Skeletal muscle tissue (tissue), 3 donors: ENCODE measurements at regions not wholly inside any gene's neighbourhood (a gene's known extent, or its start where the extent isn't known, plus 50 kb on each side); places are given as distances from the start of the nearest gene placed in this dataset.

Experiments
- H3K27ac ChIP-seq: one replicate; pipeline ENCODE4 v1.7.0; 2013; ENCODE audit warnings: mild to moderate bottlenecking, low read depth, low read length, inconsistent platforms
- H3K27me3 ChIP-seq, 3 donors: one replicate each; pipeline ENCODE4 v1.7.0; 2013; ENCODE audit warnings: low read length in 3 of 3; ENCODE audit not compliant: control insufficient read depth in 3 of 3, insufficient read depth in 3 of 3
- H3K36me3 ChIP-seq, 3 donors: one replicate each; pipeline ENCODE4 v1.7.0; 2013; ENCODE audit warnings: low read length in 3 of 3; ENCODE audit not compliant: control insufficient read depth in 3 of 3, insufficient read depth in 3 of 3
- H3K4me1 ChIP-seq, 3 donors: one replicate each; pipeline ENCODE4 v1.7.0; 2013; ENCODE audit warnings: low read length in 3 of 3, mild to moderate bottlenecking in 3 of 3; ENCODE audit not compliant: control insufficient read depth in 3 of 3, insufficient read depth in 3 of 3
- H3K4me3 ChIP-seq, 3 donors: one replicate each; pipeline ENCODE4 v1.7.0; 2013; ENCODE audit warnings: low read length in 3 of 3
- H3K9ac ChIP-seq, 3 donors: one replicate each; pipeline ENCODE4 v1.7.0; 2013; ENCODE audit warnings: low read length in 3 of 3, mild to moderate bottlenecking in 3 of 3, moderate library complexity in 2 of 3, low read depth in 1 of 3
- H3K9me3 ChIP-seq, 3 donors: one replicate each; pipeline ENCODE4 v1.7.0; 2013; ENCODE audit warnings: low read length in 3 of 3; ENCODE audit not compliant: control insufficient read depth in 3 of 3
- donor health status: Osteomylitis.

- no peaks in the 10 kb centered on the region for H3K36me3 ChIP-seq
- peaks cover 0 to 4% (median 2%) of the 10 kb centered on the region in 3 donors for H3K9me3 ChIP-seq
- H3K4me1 ChIP-seq: no peaks in the 10 kb centered on the region
- no peak overlapping the region for H3K27ac ChIP-seq
- H3K9ac ChIP-seq: no peak overlapping the region
- no peak overlapping the region for H3K4me3 ChIP-seq
- H3K27me3 ChIP-seq: no peaks in the 10 kb centered on the region
These were observed 82.8 kb upstream of the ZNF32 start for GRCh38 chr10:43731486-43731885.

GRCh38 chr10:43728425-43728824 is 79.7 kb upstream of the ZNF32 start:
- Histone ChIP-seq H3K9ac (no peak overlapping the region), H3K9me3 (peaks cover 0 to 4% (median 2%) of the 10 kb centered on the region in 3 donors)

GRCh38 chr10:43727935-43728334 is 79.3 kb upstream of the ZNF32 start:
- H3K9ac ChIP-seq: no peak overlapping the region
- H3K4me3 ChIP-seq: no peak overlapping the region
- peaks cover 0 to 4% (median 2%) of the 10 kb centered on the region in 3 donors for H3K9me3 ChIP-seq
- H3K4me1 ChIP-seq: no peaks in the 10 kb centered on the region
- H3K27ac ChIP-seq: no peak overlapping the region
- H3K36me3 ChIP-seq: no peaks in the 10 kb centered on the region
- no peaks in the 10 kb centered on the region for H3K27me3 ChIP-seq

More at GRCh38 chr10:43728425-43728824, 79.7 kb upstream of the ZNF32 start:
- no peaks in the 10 kb centered on the region for H3K4me1 ChIP-seq
- no peaks in the 10 kb centered on the region for H3K27me3 ChIP-seq
- no peak overlapping the region for H3K27ac ChIP-seq
- H3K4me3 ChIP-seq: no peak overlapping the region
- no peaks in the 10 kb centered on the region for H3K36me3 ChIP-seq

- Histone ChIP-seq H3K27ac (no peak overlapping the region), H3K36me3 (no peaks in the 10 kb centered on the region)
These were observed 66.7 kb upstream of the ZNF32 start for GRCh38 chr10:43715334-43715733.

GRCh38 chr10:43712821-43713584 is 64.3 kb upstream of the ZNF32 start:
- no peaks in the 10 kb centered on the region for H3K27me3 ChIP-seq
- peaks cover 0 to 6% (median 0%) of the 10 kb centered on the region in 3 donors for H3K4me1 ChIP-seq
- no peak overlapping the region for H3K27ac ChIP-seq
- no peak overlapping the region for H3K9ac ChIP-seq
- H3K36me3 ChIP-seq: no peaks in the 10 kb centered on the region
- H3K4me3 ChIP-seq: no peak overlapping the region
- H3K9me3 ChIP-seq: no peaks in the 10 kb centered on the region

More at GRCh38 chr10:43715334-43715733, 66.7 kb upstream of the ZNF32 start:
- Histone ChIP-seq H3K4me3 (no peak overlapping the region), H3K9ac (no peak overlapping the region), H3K4me1 (no peaks in the 10 kb centered on the region), H3K9me3 (no peaks in the 10 kb centered on the region), H3K27me3 (no peaks in the 10 kb centered on the region)

- Histone ChIP-seq H3K4me1 (peaks cover 0 to 10% (median 3%) of the 10 kb centered on the region in 3 donors), H3K9ac (no peak overlapping the region), H3K36me3 (no peaks in the 10 kb centered on the region), H3K27me3 (no peaks in the 10 kb centered on the region), H3K9me3 (no peaks in the 10 kb centered on the region), H3K27ac (no peak overlapping the region), H3K4me3 (no peak overlapping the region)
These were observed 62.2 kb upstream of the ZNF32 start for GRCh38 chr10:43710772-43711471.

- Histone ChIP-seq H3K9ac (no peak overlapping the region), H3K27me3 (no peaks in the 10 kb centered on the region), H3K27ac (peak overlapping the region; percentile 47)
These were observed 59.6 kb upstream of the ZNF32 start for GRCh38 chr10:43708262-43708661.

GRCh38 chr10:43707770-43708169 is 59.1 kb upstream of the ZNF32 start:
- no peaks in the 10 kb centered on the region for H3K9me3 ChIP-seq
- no peaks in the 10 kb centered on the region for H3K27me3 ChIP-seq
- peaks cover 0 to 14% (median 3%) of the 10 kb centered on the region in 3 donors for H3K4me1 ChIP-seq
- H3K36me3 ChIP-seq: no peaks in the 10 kb centered on the region
- H3K4me3 ChIP-seq: no peak overlapping the region
- peak overlapping the region in 1 of 3 donors; percentile 16 for H3K9ac ChIP-seq
- H3K27ac ChIP-seq: peak overlapping the region; percentile 15

More at GRCh38 chr10:43708262-43708661, 59.6 kb upstream of the ZNF32 start:
- Histone ChIP-seq H3K9me3 (no peaks in the 10 kb centered on the region), H3K36me3 (no peaks in the 10 kb centered on the region), H3K4me1 (peaks cover 0 to 14% (median 3%) of the 10 kb centered on the region in 3 donors), H3K4me3 (no peak overlapping the region)

GRCh38 chr10:43706166-43706565 is 57.5 kb upstream of the ZNF32 start:
- H3K27me3 ChIP-seq: no peaks in the 10 kb centered on the region
- H3K9me3 ChIP-seq: no peaks in the 10 kb centered on the region
- H3K27ac ChIP-seq: no peak overlapping the region
- no peak overlapping the region for H3K9ac ChIP-seq
- H3K4me1 ChIP-seq: peaks cover 0 to 14% (median 3%) of the 10 kb centered on the region in 3 donors
- no peak overlapping the region for H3K4me3 ChIP-seq
- no peaks in the 10 kb centered on the region for H3K36me3 ChIP-seq

- peaks cover 0 to 11% (median 3%) of the 10 kb centered on the region in 3 donors for H3K4me1 ChIP-seq
- H3K9ac ChIP-seq: no peak overlapping the region
- H3K9me3 ChIP-seq: no peaks in the 10 kb centered on the region
- no peak overlapping the region for H3K4me3 ChIP-seq
- H3K27me3 ChIP-seq: no peaks in the 10 kb centered on the region
- no peak overlapping the region for H3K27ac ChIP-seq
- no peaks in the 10 kb centered on the region for H3K36me3 ChIP-seq
These were observed 54.6 kb upstream of the ZNF32 start for GRCh38 chr10:43703286-43703685.
